HG02623 (cell line): ENCODE measurements at regions not wholly inside any gene's neighbourhood (a gene's known extent, or its start where the extent isn't known, plus 50 kb on each side); places are given as distances from the start of the nearest gene placed in this dataset.
"Not testable (repeated sequence)": the region's sequence is repeated elsewhere in the genome, so short reads cannot be mapped to it uniquely, and the experiment has no call there.

ENCODE experiments used
- ATAC-seq: cut with Tn5 transposase; IDR thresholded peaks from one replicate; pipeline ENCODE4 v1.9.1; 2021; ENCODE audit warnings: moderate library complexity; ENCODE audit not compliant: unreplicated experiment

DNA sequence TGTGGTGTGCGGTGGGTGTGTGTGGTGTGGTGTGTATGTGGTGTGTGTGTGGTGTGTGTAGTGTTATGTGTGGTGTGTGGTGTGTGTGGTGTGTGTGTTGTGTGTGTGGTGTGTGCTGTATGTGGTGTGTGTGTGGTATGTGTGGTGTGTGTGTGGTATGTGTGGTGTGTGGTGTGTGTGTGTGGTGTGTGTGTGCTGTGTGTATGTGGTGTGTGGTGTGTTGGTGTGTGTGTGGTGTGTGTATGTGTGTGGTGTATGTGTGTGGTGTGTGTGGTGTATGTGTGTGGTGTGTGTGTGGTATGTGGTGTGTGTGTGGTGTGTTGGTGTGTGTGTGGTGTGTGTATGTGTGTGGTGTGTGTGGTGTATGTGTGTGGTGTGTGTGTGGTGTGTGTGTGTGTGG, 144.3 kb downstream of the HSD17B3 start:
- ATAC-seq: no peak

DNA sequence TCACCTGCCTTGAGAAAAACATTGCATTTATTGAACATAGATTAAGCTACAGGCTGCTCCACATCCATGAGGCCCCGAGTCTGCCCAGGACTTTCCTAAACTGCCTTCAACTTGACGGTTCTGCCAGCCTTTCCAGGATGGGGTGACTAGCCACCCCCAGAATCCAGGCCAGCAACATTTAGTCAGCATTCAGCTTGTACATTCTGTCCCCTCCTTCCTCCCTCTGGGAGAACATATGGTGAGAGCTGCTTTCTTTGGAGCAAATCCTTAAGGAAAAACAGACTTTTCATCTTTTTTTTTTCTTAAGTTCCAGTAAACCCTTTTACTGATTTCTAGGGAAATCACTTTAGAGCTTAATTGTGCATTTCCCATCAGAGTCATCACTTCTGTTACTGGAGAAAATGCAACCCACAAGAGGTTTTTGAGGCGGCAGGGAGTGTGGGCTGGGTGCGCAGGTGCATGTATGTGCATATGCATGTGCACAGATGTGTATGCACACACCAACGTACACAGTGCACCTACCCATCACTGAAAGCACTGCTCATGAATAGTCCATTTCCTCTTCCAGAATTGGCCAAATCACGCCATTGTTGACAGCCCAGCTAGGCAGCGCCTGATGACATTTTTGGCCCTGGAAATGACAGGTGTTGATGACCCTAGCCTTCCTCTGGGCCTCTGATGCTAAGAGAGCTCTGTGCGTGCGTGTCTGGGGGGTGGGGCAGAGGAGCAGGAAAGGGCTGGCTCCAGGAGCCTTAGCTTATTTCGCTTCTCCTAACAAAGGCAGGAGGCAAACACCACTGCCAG, 145.6 kb downstream of the HSD17B3 start:
- no peak for ATAC-seq

DNA sequence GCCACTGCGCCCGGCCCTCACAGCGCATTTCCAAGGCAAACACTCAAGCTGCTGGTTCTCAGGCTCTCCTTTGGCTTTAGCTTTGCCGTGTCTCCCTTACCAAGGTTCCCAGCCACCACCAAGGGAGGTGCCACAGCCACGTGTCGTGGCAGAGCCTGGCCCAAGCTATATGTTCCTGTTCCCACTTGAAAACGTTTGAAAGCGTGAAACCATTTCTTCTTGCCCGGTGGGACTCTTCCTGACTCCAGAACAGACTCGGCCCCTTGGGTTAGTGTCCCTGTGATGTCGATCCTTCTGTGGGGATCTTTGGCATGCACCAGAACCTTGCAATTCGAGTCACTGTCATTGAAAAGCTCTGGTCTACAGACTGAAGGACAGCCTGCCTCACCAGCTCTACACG, 147.9 kb downstream of the HSD17B3 start:
- no peak for ATAC-seq

DNA sequence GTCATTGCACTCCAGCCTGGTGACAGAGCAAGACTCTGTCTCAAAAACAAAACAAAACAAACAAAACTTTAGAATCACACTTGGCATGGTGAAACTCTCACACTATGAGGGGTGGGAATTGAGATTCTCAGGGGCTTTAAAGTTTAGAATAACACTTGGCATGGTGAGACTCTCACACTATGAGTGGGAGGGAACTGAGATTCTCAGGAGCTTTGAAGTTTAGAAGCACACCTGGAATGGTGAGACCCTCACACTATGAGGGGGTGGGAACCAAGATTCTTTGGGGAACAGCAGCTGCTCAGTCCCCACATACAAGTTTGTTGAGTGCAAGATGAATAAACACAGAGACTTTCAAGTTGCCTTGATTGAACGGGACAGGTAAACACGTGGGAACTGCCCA, 149.4 kb downstream of the HSD17B3 start:
- ATAC-seq: no peak

DNA sequence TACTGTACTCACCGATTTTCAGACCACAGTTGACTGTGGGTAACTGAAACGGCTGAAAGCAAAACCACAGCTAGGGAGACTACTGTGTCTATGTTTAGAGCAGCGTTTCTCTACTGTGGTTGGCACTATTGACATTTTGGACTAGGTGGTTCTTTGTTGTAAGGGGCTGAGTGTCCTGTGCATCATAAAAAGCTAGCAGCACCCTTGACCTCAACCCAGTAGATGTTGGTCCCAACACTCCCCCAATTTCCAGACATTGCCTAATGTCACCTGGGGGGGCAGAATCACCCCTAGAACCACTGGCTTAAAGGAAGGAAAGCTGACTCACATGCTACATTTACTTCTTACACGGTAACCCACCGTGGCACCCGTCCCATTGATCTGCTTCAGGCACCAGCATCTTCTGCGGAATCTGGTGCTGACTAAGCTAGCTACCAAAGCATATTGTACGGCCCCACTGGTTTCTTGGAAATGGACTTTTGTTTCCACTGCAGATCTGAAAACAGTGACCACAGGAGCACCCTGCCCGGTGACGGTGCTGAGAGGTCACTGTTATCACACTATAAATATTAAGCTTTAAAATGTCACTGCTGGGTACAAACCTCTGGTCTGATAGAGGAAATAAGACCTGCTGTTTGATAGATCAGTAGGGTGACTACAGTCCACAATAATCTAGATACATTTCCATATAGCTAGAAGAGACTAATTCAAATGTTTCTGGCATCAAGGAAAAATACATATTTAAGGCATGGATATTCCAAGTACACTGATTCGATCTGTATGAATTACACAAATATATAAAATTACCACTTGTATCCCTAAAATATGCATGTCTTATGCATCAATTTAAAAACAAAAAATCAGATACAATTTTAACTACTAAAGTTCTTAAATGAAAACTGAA, 151.4 kb downstream of the HSD17B3 start:
- peak; percentile 94 for ATAC-seq

DNA sequence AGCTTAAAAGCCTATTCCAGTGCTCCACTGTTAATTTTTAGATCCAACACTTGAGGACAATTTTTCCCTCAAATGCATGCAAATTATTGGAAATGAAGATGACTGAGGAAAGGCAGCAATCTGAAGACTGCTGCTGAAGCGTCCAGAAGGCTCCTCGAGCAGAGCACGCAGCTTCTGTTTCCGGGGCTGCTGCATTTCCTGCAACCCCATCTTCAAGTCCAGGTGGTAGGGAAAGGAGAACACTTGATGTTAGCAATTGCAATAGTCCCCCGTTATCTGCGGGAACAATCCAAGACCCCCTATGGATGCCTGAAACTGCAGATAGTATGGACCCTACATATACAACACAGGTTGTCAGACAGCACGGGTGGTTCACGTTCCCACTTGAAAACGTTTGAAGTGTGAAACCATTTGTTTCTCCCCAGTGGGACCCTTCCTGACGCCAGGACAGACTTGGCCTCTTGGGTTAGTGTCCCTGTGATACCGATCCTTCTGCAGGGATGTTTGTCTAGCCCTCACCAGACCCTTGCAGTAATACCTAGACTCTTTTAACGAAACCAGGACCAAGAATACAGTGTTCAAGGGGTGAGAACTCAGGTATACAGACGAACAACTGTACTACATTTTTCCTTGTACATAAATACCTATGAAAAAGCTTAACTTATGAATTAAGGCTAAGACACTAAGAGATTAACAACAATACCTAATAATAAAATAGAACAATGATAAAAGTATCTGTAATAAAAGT, 152.3 kb downstream of the HSD17B3 start:
- peak; percentile 31 for ATAC-seq

DNA sequence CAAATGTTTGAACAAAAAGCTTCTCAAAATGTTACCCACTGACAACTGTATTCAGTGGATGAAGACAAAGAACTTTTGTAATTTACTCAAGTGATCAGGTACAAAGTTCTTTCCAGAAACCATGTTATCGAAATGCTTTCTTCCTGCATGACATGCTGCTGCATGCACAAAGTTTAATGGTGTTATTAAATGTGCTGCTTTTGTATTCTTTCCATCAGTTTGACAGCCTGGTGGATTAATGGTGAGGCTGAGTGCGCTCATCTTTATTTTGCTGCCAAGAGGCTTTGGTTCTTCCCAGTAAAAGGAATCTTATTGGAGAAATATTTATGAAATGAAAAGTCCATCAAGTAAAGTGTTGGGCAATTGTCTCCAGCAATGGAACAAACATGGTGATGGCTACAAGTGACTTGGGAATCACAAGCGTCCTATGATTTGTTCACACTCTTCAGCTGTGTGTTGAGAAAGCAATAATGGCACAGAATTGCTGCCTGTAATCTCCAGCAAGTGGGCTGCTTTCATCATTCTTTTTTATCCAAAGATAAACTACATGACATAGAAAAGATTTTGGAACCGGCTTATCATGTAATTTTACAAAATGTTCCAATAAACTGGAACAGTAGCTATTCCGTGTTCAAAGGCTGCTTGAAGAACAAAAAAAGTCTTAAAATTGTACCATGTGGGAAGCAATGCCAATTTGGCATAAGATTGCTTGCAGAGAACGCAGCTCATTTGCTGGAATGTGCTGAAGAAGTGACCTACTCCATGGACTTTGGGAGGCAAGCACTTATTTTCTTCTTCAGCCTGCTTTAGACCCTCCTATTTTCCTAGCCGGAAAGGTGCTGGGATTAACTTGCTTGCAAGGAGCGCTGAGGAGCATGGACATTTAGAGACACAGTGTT, 153.1 kb downstream of the HSD17B3 start:
- ATAC-seq: no peak

DNA sequence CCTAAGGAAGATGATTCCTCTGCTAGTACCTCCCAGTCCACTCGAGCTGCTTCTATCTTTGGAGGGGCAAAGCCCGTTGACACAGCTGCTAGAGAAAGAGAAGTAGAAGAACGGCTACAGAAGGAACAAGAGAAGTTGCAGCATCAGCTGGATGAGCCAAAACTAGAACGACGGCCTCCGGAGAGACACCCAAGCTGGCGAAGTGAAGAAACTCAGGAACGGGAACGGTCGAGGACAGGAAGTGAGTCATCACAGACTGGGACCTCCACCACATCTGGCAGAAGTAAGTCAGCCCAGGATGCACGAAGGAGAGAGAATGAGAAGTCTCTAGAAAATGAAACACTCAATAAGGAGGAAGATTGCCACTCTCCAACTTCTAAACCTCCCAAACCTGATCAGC, 154.9 kb downstream of the HSD17B3 start:
- ATAC-seq: not testable (repeated sequence)

DNA sequence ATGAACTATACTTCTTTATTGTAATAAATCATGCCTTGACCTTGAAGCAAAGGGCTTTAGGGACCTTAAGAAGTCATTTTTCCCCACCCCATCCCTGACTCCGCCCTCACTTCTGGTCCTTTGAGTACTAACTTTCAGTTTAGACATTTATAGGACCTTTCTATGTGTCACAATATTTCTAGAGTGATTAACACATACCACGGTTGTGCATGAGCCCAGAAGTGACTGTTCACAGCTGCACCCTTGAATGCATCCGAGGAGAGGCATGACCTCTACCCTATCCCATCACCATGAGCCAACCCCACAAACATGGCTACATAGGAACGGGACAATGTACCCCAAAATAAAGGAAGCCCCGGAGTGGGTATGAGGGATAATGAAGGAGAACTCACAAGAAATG, 160.3 kb downstream of the HSD17B3 start:
- ATAC-seq: no peak

DNA sequence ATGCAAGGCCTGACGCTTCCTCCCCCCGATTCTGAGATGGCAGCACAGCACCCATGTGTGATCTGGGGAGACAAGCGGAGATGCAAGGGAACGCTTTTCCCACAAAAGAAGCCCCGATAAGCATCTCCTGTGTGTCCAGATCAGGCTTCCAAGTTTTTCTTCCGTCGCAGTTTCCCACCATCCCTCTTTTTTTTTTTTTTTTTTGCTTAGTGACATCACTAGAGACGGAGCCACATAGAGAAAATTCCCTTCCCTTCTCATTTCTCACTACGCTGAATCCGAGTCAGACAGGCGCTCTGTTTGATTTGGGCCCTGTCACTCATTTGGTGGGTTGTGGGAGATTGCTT, 160.9 kb downstream of the HSD17B3 start:
- no peak for ATAC-seq

DNA sequence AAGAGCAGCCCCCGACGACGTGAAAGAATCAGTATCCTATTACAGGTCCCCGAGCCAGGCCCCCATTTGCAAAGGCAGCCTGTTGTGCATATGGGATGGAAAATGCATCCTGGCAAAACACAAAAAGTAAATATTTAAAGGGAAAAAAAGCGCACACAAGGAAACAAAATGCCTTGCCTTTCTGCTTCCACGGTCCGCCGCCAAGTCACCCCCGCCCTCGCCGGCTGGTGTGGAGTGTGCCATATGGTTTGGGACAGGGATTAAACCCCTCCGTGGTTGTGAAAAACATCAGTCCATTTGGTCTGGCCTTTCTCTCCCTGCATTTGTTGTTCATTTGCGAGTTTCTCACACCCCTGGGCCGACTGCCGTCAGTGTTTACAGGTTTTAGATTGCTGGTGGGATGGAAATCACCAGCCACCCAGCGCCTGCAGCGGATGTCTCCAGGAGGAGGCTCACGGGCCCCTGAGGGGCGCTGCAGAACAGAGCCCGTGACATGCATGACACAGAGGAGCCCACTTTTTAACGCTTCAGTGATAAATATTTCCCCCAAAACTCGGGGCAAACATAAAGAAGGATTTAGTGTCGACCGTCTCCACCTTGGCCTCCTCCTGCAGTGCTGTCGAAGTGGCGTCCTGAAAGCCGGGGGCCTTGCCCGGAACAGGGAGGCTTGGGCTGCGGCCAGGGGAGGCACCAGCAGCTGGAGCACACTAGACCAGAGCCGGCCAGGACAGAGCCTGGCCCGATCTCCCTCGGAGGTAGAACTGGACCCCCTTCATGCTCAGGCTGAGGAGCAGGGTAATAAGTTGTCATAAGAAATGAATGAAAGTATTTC, 161.5 kb downstream of the HSD17B3 start:
- ATAC-seq: no peak

DNA sequence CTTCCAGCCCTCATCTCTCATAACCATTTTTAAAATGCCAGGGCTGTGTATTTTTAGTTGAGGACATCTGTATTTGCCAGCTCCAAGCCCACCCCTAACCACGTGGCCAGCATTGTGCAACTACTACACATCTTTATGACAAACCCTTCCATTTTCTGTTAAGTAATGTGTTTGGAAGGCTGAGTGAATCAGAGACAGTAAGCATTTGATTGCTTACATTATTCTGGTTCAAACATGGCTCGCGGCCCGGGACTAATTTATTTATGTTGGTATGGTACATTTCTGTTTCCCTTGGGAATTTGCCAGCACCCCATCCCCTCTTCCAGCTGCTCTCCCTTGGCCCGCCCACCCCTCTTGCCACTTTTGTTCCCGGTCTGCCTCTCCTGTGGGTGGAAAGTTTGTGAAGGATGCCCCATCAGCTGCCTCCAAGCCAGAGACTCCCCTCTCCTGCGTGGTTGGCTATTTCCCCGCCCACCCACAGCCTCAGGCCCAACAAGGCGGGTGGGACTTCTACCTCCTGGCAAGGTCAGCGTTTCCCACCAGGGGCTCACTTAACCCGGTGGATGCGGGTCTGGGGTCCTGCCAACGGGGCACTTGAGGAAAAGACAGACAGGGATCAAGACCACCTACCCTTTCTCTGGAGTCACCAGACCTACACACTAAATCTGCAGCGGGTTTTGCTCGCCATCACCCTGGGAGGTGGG, 162.2 kb downstream of the HSD17B3 start:
- no peak for ATAC-seq

DNA sequence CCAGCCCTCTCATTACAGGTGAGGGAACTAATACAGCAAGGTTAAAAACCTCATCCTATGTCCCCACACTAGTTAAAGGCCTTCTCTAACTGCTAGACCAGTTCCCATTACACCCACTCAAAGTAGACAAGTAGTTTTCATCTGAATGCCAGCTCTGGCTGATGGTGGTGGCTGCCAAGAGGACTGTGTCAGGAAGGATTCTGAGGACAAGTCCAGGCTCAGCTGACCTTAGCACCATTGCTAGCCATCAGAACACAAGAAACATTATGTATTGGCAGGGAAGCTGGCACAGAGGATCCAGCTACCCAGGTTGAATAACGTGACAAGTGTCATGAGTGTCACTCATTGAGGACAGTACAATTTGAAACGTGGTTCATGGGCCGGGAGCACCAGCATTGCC, 163.4 kb downstream of the HSD17B3 start:
- no peak for ATAC-seq

DNA sequence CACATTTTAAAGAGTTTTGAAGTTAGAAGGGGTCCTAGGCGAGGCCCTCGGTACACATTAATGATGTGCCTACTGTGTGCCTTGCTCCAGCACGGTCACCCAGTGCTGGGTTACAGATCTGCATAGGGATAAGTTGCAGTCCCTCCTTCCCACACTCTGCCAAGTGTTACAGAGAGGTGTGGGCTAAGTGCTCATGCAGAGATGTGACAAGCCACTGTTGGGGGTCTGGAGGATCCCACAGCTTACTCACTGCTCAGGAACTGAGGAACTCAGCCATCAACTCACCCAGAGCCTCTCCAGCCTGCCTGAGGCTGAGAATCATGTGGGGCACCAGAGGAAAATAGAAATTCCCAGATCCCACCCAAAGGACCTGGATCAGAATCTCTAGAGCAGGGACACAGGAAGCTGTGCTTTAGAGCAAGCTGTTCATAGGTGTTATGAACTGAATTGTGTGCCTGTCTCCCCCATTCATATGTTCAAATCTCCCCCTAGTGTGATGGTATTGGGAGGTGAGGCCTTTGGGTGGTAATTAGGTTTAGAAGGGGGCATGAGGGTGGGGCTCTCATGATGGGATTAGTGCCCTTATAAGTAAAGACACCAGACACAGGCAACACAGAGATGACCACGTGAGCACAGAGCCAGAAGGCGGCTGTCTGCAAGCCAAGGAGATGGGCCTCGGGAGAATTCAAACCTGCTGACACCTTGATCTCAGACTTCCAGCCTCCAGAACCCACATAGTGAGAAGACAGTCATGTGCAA, 164.1 kb downstream of the HSD17B3 start:
- ATAC-seq: peak; percentile 19

DNA sequence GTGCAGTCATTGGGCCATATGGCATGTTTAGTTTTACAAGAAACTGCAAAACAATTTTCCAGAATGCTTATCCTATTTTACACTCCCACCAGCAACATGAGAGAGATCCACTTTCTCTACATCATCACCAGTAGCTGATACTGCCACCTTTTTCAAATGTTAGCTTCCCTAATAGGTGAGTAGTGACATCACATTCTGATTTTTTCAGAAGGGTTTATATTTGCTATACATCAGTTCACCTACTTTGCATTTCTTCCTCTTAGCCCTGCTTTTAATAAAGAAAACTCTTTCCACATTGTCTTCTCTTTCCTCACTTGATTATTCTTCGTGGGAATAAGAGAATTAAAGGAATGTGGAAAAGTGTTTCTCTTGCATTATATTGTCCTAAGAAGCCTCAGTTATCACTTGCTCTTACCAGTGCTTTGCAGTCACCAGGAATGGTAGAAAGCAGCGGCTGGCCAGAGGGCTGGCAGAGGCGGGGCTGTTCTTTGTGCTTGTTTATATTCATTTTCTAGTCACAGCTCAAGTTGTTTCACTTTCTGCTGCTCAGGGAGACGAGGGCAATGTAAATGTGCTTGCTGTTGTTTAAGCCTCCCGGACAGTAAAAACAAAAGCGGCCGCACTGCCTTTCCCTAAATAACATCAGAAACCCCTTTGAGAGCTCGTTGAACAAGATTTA, 164.8 kb downstream of the HSD17B3 start:
- peak; percentile 92 for ATAC-seq

DNA sequence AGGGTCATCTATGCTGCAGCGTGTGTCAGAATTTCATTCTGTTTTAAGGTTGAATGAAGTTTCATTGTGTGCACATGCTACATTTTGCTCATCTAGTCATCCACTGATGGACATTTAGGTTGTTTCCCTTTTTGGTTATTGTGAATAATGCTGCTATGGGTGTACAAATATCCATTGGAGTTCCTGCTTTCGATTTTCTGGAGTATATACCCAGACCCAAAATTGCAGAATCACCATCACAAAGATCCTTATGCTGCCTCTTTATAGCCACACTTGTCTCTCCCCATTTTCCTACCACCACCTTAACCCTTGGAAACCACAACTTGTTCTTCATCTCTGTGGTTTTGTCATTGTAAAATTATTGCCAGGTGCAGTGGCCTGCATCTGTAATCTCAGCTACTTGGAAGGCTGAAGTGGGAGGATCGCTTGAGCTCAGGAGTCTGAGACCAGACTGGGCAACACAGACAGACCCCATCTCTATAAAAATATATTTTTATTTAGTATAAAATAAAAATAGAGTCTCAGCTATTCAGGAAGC, 166.2 kb downstream of the HSD17B3 start:
- no peak for ATAC-seq

DNA sequence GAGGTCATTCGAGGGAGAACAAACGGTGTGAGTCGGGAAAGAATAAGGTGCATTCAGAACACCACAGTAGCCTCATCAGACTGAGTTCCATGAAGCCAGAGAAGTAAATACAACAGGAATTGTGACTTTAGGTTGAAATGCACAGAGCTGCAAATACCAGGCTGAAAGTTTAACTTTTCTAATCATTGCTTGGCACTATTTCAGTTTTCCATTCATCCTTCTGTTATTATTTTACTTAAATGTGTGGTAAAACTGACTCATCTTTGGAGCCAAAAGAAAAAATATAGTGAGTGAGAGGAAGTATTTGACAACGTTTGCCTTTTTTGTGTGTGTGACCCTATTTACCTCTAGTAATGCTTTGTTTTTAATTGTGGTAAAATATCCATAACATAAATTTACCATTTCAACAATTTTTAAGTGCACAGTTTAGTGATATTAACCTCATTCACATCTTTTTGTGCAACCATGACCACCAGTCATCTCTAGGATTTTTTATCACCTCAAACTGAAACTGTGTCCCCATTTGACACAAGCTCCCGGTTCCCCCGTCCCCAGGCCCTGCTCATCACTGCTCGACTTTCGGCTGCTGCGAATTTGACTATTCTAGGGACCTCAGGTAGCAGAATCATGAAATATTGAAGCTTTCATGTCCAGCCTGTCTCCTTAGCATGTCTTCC, 166.8 kb downstream of the HSD17B3 start:
- ATAC-seq: no peak
